ENCODE measurements at regions not wholly inside any gene's neighbourhood (a gene's known extent, or its start where the extent isn't known, plus 50 kb on each side); places are given as distances from the start of the nearest gene placed in this dataset.

DNA sequence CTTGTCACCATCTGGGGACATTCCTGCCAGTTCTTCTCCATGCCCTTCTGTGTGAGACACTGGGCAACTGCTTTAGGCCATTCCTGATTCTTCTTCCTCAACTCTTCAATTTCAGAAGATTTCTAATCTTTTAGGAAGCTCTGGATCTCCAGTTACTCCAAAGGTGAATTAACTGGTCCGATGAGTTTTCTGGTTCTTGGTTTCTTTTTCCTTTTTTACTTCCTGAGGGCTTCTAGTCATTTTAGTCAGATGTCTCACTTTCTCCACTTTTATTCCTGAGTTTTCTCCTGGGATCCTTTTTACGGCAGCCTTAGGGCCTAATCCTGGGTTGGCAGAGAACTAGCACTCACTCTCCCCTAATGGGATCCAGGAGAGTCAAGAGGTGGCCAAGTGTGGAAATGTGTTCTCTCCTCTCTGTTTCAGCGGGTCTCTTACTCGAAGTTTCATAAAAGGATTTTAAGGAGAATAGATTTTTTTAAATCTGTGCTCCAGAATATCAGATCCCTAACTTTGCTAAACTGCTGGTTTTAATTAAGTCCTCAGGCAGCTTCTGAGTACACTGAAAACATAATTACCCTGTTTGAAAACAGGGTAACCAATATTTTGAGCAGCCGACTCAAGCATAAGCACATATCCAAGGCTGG, 107.6 kb downstream of the RMI2 start:
- no peak for DNase-seq (ENCODE audit: low spot score in 2 of 2)
- Histone ChIP-seq H3K4me1 (no peaks in the 10 kb centered on the region), H3K4me3 (no peak overlapping the region), H3K9me3 (no peaks in the 10 kb centered on the region), H3K27ac (peak overlapping the region; percentile 67 to 78), H3K27me3 (no peaks in the 10 kb centered on the region), H3K36me3 (no peaks in the 10 kb centered on the region)
- intact Hi-C loops (cut with DNase I; ENCODE audit: low total_unique reads), result no loop called here
- no peak for TF ChIP-seq POLR2AphosphoS5 (IDR thresholded peaks at IDR 0.05)
- no peak for TF ChIP-seq POLR2A (IDR thresholded peaks at IDR 0.05)
- TF ChIP-seq, protein P1, sequence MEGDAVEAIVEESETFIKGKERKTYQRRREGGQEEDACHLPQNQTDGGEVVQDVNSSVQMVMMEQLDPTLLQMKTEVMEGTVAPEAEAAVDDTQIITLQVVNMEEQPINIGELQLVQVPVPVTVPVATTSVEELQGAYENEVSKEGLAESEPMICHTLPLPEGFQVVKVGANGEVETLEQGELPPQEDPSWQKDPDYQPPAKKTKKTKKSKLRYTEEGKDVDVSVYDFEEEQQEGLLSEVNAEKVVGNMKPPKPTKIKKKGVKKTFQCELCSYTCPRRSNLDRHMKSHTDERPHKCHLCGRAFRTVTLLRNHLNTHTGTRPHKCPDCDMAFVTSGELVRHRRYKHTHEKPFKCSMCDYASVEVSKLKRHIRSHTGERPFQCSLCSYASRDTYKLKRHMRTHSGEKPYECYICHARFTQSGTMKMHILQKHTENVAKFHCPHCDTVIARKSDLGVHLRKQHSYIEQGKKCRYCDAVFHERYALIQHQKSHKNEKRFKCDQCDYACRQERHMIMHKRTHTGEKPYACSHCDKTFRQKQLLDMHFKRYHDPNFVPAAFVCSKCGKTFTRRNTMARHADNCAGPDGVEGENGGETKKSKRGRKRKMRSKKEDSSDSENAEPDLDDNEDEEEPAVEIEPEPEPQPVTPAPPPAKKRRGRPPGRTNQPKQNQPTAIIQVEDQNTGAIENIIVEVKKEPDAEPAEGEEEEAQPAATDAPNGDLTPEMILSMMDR (IDR thresholded peaks at IDR 0.05), result no peak

DNA sequence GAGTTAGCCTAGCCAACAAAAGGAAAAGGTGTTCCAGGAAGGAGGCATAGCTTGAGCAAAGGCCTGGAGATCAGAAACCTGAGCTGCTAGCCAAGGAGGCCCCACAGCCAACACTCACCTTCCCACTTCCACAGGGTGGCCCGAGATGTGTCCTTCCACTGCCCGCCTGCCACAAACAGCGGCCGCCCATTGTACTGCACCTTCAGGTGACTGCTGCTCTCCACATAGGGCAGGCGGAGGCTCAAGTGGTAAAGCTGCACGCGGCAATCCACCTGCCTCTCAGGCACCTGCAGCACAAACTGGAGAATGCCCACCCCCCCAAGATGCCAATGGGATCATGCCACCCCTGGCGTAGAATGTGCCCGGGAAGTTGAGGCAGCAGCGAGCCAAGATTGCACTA, 111.5 kb downstream of the RMI2 start:
- no peak overlapping the region for H3K4me3 ChIP-seq
- no peak overlapping the region for H3K27ac ChIP-seq
- DNase-seq (ENCODE audit: low spot score in 2 of 2), result no peak
- no peaks in the 10 kb centered on the region for H3K27me3 ChIP-seq
- TF ChIP-seq POLR2AphosphoS5 (IDR thresholded peaks at IDR 0.05) (no peak), POLR2A (IDR thresholded peaks at IDR 0.05) (no peak)
- TF ChIP-seq, protein P1 (IDR thresholded peaks at IDR 0.05), result no peak
- no peaks in the 10 kb centered on the region for H3K4me1 ChIP-seq
- intact Hi-C loops (cut with DNase I; ENCODE audit: low total_unique reads), result no loop called here
- no peaks in the 10 kb centered on the region for H3K9me3 ChIP-seq
- H3K36me3 ChIP-seq, result no peaks in the 10 kb centered on the region

DNA sequence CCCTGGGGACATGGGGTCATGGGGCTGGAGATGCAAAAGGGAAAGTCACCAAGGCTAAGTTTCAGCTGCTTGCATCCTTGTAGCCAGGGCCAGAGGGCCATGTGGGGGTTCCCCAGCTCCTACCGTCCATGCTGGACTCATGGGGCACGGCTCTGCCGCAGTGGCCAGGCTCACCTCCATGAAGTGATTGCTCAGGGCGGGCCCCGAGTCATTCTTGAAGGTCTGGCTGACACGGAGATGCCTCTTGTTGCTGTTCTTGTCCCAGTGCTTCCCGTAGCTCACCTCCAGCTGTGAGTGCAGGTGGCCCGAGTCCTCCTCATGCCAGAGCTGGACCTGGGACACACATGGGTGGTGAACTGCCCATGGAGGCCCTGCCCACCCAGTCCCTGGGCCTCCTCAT, 114.5 kb downstream of the RMI2 start:
- H3K27ac ChIP-seq, result no peak overlapping the region
- no peaks in the 10 kb centered on the region for H3K4me1 ChIP-seq
- DNase-seq (ENCODE audit: low spot score in 2 of 2), result no peak
- TF ChIP-seq POLR2A (IDR thresholded peaks at IDR 0.05), result no peak
- TF ChIP-seq, protein P1 (IDR thresholded peaks at IDR 0.05), result no peak
- no peak for TF ChIP-seq POLR2AphosphoS5 (IDR thresholded peaks at IDR 0.05)
- no peaks in the 10 kb centered on the region for H3K27me3 ChIP-seq
- H3K36me3 ChIP-seq, result no peaks in the 10 kb centered on the region
- no peak overlapping the region for H3K4me3 ChIP-seq
- intact Hi-C loops (cut with DNase I; ENCODE audit: low total_unique reads), result no loop called here
- no peaks in the 10 kb centered on the region for H3K9me3 ChIP-seq

DNA sequence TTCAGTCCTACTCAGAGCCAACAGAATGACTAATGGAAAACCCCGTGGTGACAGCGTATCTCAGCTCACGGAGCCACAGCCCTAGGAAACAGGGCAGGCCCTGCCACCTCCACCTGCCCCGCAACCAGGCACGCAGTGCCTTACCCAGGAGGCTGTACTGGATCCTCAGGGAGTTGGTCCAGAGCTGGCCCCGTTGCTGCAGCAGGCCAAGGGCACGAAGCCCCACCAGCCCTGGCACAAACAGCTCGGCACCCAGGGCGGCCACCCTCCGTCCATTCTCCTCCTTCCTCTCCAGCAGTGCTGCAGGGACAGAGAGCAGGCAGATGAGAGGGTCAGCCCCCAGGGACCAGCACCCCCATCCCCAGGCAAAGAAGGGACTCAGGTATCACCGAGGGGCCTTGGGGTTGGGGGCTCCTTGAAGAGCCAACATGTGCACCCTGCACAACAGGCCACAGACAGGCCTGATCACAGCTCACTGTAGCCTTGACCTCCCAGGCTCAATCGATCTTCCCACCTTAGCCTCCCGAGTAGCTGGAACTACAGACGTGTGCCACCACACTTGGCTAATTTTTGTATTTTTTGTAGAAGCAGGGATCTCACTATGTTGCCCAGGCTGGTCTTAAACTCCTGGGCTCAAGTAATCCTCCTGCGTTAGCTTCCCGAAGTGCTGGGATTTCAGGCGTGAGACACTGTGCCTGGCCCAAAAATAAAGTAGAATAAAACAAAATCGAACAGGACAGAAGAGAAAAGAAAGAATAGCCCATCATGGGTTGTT, 115.7 kb downstream of the RMI2 start:
- Histone ChIP-seq H3K27ac (no peak overlapping the region), H3K36me3 (no peaks in the 10 kb centered on the region), H3K9me3 (no peaks in the 10 kb centered on the region), H3K27me3 (no peaks in the 10 kb centered on the region), H3K4me3 (no peak overlapping the region), H3K4me1 (no peaks in the 10 kb centered on the region)
- DNase-seq (ENCODE audit: low spot score in 2 of 2), result no peak
- TF ChIP-seq, protein P1 (IDR thresholded peaks at IDR 0.05), result no peak
- TF ChIP-seq POLR2AphosphoS5 (IDR thresholded peaks at IDR 0.05), result no peak
- no peak for TF ChIP-seq POLR2A (IDR thresholded peaks at IDR 0.05)
- intact Hi-C loops (cut with DNase I; ENCODE audit: low total_unique reads), result no loop called here

DNA sequence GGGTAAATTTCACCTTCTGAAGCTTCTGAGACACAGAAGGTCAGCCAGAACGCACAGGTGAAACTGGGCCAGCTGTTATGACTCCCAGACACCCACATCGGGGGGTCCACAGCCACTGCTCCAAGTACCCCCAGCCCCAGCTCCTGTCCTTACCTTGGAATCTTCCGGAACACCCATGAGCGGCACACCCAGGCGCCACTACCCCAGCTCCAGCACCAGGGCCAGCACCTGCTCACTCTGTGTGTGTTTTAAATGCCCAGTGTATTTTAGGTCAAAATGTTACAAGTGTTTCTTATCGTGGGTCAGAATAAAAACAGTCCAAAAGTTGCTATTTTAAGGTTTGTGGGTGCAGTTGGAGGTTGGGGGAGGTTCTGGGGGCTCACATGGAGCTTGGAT, 116.3 kb downstream of the RMI2 start:
- DNase-seq (ENCODE audit: low spot score in 2 of 2), result no peak
- H3K27ac ChIP-seq, result no peak overlapping the region
- no peaks in the 10 kb centered on the region for H3K27me3 ChIP-seq
- TF ChIP-seq, protein P1 (IDR thresholded peaks at IDR 0.05), result no peak
- TF ChIP-seq POLR2AphosphoS5 (IDR thresholded peaks at IDR 0.05) (no peak), POLR2A (IDR thresholded peaks at IDR 0.05) (no peak)
- intact Hi-C loops (cut with DNase I; ENCODE audit: low total_unique reads), result no loop called here
- H3K36me3 ChIP-seq, result no peaks in the 10 kb centered on the region
- H3K4me3 ChIP-seq, result no peak overlapping the region
- H3K9me3 ChIP-seq, result no peaks in the 10 kb centered on the region
- no peaks in the 10 kb centered on the region for H3K4me1 ChIP-seq

Measured in breast epithelium (tissue), 4 donors.